A673 (cell line): ENCODE measurements at regions not wholly inside any gene's neighbourhood (a gene's known extent, or its start where the extent isn't known, plus 50 kb on each side); places are given as distances from the start of the nearest gene placed in this dataset.

Experiments
- BruUV-seq: library from RNA; stranded (reverse); fragments of 400-500 nt; replicated peaks from 2 replicates; lab custom pipeline; 2021; lab: Mats Ljungman, UMichigan
- CTCF ChIA-PET: fragments of 300-600 bp; sonication (Branson Sonifier 250); formaldehyde crosslinking; loops from one replicate; lab custom pipeline; 2022; ENCODE audit warnings: antibody characterized with exemption; lab: Charles Lee
- POLR2A ChIA-PET: fragments of 300-600 bp; sonication (Branson Sonifier 250); formaldehyde crosslinking; loops from one replicate; lab custom pipeline; 2022; ENCODE audit warnings: antibody characterized with exemption; ENCODE audit not compliant: low non-redundant PET; lab: Charles Lee
- DNase-seq: peaks from one replicate; pipeline ENCODE4 v3.0.0-alpha.2; 2015; ENCODE audit warnings: low spot score
- H3K27ac ChIP-seq: fragments of 200-600 bp; sonication (generic); 2 replicates; pipeline ENCODE4 v1.5.1; 2016; ENCODE audit warnings: mixed run types, low read depth, mild to moderate bottlenecking, mixed read lengths, antibody characterized with exemption, low read length; ENCODE audit not compliant: poor library complexity, severe bottlenecking
- H3K27me3 ChIP-seq: fragments of 200-600 bp; sonication (generic); replicated peaks from 2 replicates; pipeline ENCODE4 v1.6.1; 2017; ENCODE audit warnings: mixed run types, low read depth, mild to moderate bottlenecking, mixed read lengths, antibody characterized with exemption, low read length; ENCODE audit not compliant: insufficient read depth, poor library complexity
- H3K36me3 ChIP-seq: fragments of 200-600 bp; sonication (generic); 2 replicates; pipeline ENCODE4 v1.6.1; 2016; ENCODE audit warnings: mixed run types, mild to moderate bottlenecking, mixed read lengths, antibody characterized with exemption, low read length; ENCODE audit not compliant: insufficient read depth, poor library complexity, severe bottlenecking
- H3K4me1 ChIP-seq: fragments of 200-600 bp; sonication (generic); 2 replicates; pipeline ENCODE4 v1.6.1; 2017; ENCODE audit warnings: mixed run types, mild to moderate bottlenecking, mixed read lengths, antibody characterized with exemption, low read length; ENCODE audit not compliant: insufficient read depth, poor library complexity, severe bottlenecking
- H3K4me3 ChIP-seq: fragments of 200-600 bp; sonication (generic); 2 replicates; pipeline ENCODE4 v1.5.1; 2016; ENCODE audit warnings: low read depth, mixed run types, mild to moderate bottlenecking, mixed read lengths, low read length; ENCODE audit not compliant: poor library complexity, severe bottlenecking
- H3K9me3 ChIP-seq: fragments of 200-600 bp; sonication (generic); 2 replicates; pipeline ENCODE4 v1.6.1; 2016; ENCODE audit warnings: mixed run types, low read depth, mild to moderate bottlenecking, mixed read lengths, antibody characterized with exemption, low read length; ENCODE audit not compliant: poor library complexity, severe bottlenecking
- EZH2 ChIP-seq: fragments of 200-600 bp; sonication (generic); IDR thresholded peaks from 2 replicates; pipeline ENCODE4 v1.6.1; 2017; ENCODE audit warnings: borderline replicate concordance, low read depth, mild to moderate bottlenecking, mixed read lengths, antibody characterized with exemption, low read length; ENCODE audit not compliant: poor library complexity, severe bottlenecking
- intact Hi-C: fragments of 100-400 bp; cut with micrococcal nuclease; formaldehyde crosslinking; loops from one replicate; pipeline ENCODE4 v1.10.0; 2022; ENCODE audit not compliant: unreplicated experiment
- TF ChIP-seq, protein P1 (sequence below): fragments of 300-800, 200-600 bp; sonication (generic); conservative IDR thresholded peaks from 2 replicates; pipeline ENCODE4 v1.5.1; 2017; ENCODE audit warnings: low read depth, mild to moderate bottlenecking, antibody characterized with exemption, low read length, moderate library complexity, mixed read lengths

DNA sequence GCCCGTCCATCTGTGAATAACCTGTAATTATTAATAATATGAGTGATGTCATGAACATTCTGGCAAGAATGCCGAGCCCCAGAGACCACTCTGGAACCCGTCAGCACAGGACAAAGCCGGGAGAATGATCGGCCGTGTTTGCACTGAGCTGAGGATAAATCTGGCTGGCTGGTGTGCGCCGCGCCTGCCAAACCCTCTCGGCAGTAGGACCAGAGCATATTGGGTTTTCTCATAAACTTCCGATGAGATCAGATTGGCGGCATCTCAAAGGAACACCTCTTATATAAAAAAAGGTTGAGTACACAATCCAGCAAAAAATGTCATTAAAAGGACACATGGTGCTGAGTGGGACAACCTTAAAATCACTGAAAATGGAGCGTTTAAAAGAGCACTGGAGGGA is 296.0 kb upstream of the MKI67 start:
- no peaks in the 10 kb centered on the region for H3K36me3 ChIP-seq
- ChIA-PET CTCF (no interaction called here), POLR2A (no interaction called here)
- TF ChIP-seq EZH2, result no peak
- TF ChIP-seq, protein P1, sequence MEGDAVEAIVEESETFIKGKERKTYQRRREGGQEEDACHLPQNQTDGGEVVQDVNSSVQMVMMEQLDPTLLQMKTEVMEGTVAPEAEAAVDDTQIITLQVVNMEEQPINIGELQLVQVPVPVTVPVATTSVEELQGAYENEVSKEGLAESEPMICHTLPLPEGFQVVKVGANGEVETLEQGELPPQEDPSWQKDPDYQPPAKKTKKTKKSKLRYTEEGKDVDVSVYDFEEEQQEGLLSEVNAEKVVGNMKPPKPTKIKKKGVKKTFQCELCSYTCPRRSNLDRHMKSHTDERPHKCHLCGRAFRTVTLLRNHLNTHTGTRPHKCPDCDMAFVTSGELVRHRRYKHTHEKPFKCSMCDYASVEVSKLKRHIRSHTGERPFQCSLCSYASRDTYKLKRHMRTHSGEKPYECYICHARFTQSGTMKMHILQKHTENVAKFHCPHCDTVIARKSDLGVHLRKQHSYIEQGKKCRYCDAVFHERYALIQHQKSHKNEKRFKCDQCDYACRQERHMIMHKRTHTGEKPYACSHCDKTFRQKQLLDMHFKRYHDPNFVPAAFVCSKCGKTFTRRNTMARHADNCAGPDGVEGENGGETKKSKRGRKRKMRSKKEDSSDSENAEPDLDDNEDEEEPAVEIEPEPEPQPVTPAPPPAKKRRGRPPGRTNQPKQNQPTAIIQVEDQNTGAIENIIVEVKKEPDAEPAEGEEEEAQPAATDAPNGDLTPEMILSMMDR, result no peak
- no TSS peak for BruUV-seq
- intact Hi-C loops, result no loop called here
- no peak for DNase-seq
- no peaks in the 10 kb centered on the region for H3K9me3 ChIP-seq
- H3K4me3 ChIP-seq, result no peak overlapping the region
- no peak overlapping the region for H3K27ac ChIP-seq
- H3K4me1 ChIP-seq, result no peaks in the 10 kb centered on the region
- peaks cover 68% of the 10 kb centered on the region for H3K27me3 ChIP-seq

DNA sequence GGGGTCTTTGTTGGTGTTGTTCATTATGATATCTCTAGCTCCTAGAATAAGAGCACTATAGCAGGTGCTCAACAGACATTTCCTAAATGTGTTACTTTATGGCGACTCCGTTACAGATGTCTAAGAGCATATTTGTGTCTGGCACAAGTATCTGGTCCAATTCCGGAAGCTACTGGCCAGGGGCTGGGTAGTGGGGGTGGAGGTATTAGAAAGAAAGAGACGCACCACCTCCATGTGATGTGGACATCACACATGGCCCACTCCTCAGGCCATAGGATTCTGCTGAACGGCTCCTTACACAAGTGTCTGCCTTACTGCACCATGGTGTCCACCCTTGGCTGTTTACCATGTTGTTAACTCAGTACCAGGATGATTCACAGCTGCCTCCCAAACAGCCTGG is 296.8 kb upstream of the MKI67 start:
- peaks cover 68% of the 10 kb centered on the region for H3K27me3 ChIP-seq
- H3K9me3 ChIP-seq, result no peaks in the 10 kb centered on the region
- ChIA-PET CTCF (no interaction called here), POLR2A (no interaction called here)
- H3K36me3 ChIP-seq, result no peaks in the 10 kb centered on the region
- no TSS peak for BruUV-seq
- no peak overlapping the region for H3K4me3 ChIP-seq
- no peaks in the 10 kb centered on the region for H3K4me1 ChIP-seq
- intact Hi-C loops, result no loop called here
- H3K27ac ChIP-seq, result no peak overlapping the region
- TF ChIP-seq, protein P1, result no peak
- no peak for TF ChIP-seq EZH2
- DNase-seq, result no peak

DNA sequence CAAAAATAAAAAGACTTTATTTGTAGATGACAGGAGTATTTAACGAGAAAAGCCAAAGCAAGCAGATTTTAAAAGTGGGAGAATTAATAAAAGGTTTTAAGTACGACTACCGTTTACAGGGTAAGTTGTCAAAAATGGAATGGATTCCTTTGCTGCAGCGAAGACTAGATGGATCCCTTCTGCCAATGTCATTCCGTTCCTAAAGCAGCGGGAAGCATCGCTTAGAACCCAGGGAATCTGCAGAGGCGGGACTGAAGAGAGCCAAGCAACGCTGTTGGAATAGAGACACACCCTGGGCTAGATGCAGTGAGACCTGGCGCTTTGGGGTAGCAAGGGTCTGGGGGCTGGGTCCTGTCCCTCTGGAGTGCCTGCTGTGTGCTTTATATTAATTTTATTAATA is 303.1 kb upstream of the MKI67 start:
- peaks cover 38% of the 10 kb centered on the region for H3K27me3 ChIP-seq
- H3K9me3 ChIP-seq, result no peaks in the 10 kb centered on the region
- no peak overlapping the region for H3K27ac ChIP-seq
- intact Hi-C loops, result no loop called here
- TF ChIP-seq, protein P1, result no peak
- TF ChIP-seq EZH2, result no peak
- BruUV-seq, result no TSS peak
- no peaks in the 10 kb centered on the region for H3K36me3 ChIP-seq
- ChIA-PET POLR2A (no interaction called here), CTCF (no interaction called here)
- no peak overlapping the region for H3K4me3 ChIP-seq
- DNase-seq, result no peak
- no peaks in the 10 kb centered on the region for H3K4me1 ChIP-seq
